Esophagus muscularis mucosa (tissue), 4 donors: ENCODE measurements at regions not wholly inside any gene's neighbourhood (a gene's known extent, or its start where the extent isn't known, plus 50 kb on each side); places are given as distances from the start of the nearest gene placed in this dataset.
A peak's percentile ranks its signal among the peaks of the same experiment; 100 is the strongest.

Source experiments
- DNase-seq: peaks from one replicate; pipeline ENCODE4 v3.0.0-alpha.2; 2017; ENCODE audit errors: extremely low spot score
- H3K27ac ChIP-seq, 4 donors: fragments of 200-600 bp; sonication (generic); replicated peaks in 1 of 4; 1 replicate in 3 of 4; 2 replicates in 1 of 4; pipeline ENCODE4 v1.5.1; 2016 to 2019; ENCODE audit warnings: mild to moderate bottlenecking in 1 of 4
- H3K27me3 ChIP-seq, 4 donors: fragments of 200-600 bp; sonication (generic); one replicate each; pipeline versions ENCODE4 v1.5.1 to v1.6.0; 2016 to 2019
- H3K36me3 ChIP-seq, 4 donors: fragments of 200-600 bp; sonication (generic); one replicate each; pipeline ENCODE4 v1.5.1; 2016 to 2019
- H3K4me1 ChIP-seq, 4 donors: fragments of 200-600 bp; sonication (generic); one replicate each; pipeline ENCODE4 v1.5.1; 2016 to 2019
- H3K4me3 ChIP-seq, 4 donors: fragments of 200-600 bp; sonication (generic); 1 replicate in 2 of 4; 2 replicates in 2 of 4; pipeline ENCODE4 v1.5.1; 2016 to 2019; ENCODE audit warnings: mild to moderate bottlenecking in 4 of 4, moderate library complexity in 1 of 4
- H3K9me3 ChIP-seq, 4 donors: fragments of 200-600 bp; sonication (generic); 1 replicate in 3 of 4; 2 replicates in 1 of 4; pipeline ENCODE4 v1.5.1; 2016 to 2019
- CTCF ChIP-seq, 3 experiments: fragments of 200-600 bp in 2 of 3; fragments of 450-650 bp in 1 of 3; sonication (generic) in 2 of 3; IDR thresholded peaks; one replicate each; pipeline ENCODE4 v1.5.1; 2017 to 2019; ENCODE audit warnings: antibody characterized with exemption in 3 of 3, mild to moderate bottlenecking in 2 of 3, moderate library complexity in 1 of 3
- EP300 ChIP-seq: sonication (generic); formaldehyde crosslinking; IDR thresholded peaks from one replicate; pipeline ENCODE4 v1.6.1; 2017; ENCODE audit warnings: antibody characterized with exemption
- POLR2A ChIP-seq: fragments of 450-650 bp; IDR thresholded peaks from one replicate; pipeline ENCODE4 v1.6.1; 2017; ENCODE audit warnings: antibody characterized with exemption, moderate library complexity, mild to moderate bottlenecking, low read depth
- POLR2AphosphoS5 ChIP-seq, 2 donors: sonication (generic); formaldehyde crosslinking; IDR thresholded peaks; one replicate each; pipeline ENCODE4 v1.6.1; 2017; ENCODE audit warnings: antibody characterized with exemption in 2 of 2
- WGBS: methylation state at CpG from one replicate; pipeline ENCODE4 v1.1.5; 2018; 5-methylcytosine and 5-hydroxymethylcytosine counted together
- intact Hi-C: fragments of 100-400 bp; cut with DNase I; formaldehyde crosslinking; loops from one replicate; pipeline ENCODE4 v1.15.1; 2023

GRCh38 chr22:22037740-22038139, 55.2 kb upstream of the TOP3B start:
- WGBS = 92% methylated on average over 1 of the region's 1 CpG
- Histone ChIP-seq H3K4me3 (no peak overlapping the region), H3K36me3 (no peaks in the 10 kb centered on the region), H3K9me3 (no peaks in the 10 kb centered on the region), H3K4me1 (no peaks in the 10 kb centered on the region), H3K27ac (no peak overlapping the region), H3K27me3 (no peaks in the 10 kb centered on the region)
- peak; percentile 68 for DNase-seq
- intact Hi-C loops = no loop called here
- TF ChIP-seq EP300 = no peak
- no peak for TF ChIP-seq CTCF (IDR thresholded peaks at IDR 0.05)
- no peak for TF ChIP-seq POLR2AphosphoS5 (IDR thresholded peaks at IDR 0.05)
- TF ChIP-seq POLR2A = no peak

GRCh38 chr22:22037229-22037628, 54.6 kb upstream of the TOP3B start:
- Histone ChIP-seq H3K36me3 (no peaks in the 10 kb centered on the region), H3K9me3 (no peaks in the 10 kb centered on the region), H3K4me3 (no peak overlapping the region), H3K27me3 (peaks cover 0 to 3% (median 0%) of the 10 kb centered on the region in 4 donors), H3K4me1 (no peaks in the 10 kb centered on the region), H3K27ac (no peak overlapping the region)
- no peak for DNase-seq
- TF ChIP-seq CTCF (IDR thresholded peaks at IDR 0.05) = no peak
- TF ChIP-seq POLR2AphosphoS5 (IDR thresholded peaks at IDR 0.05) = no peak
- TF ChIP-seq POLR2A = no peak
- no peak for TF ChIP-seq EP300
- intact Hi-C loops = no loop called here

GRCh38 chr22:22036588-22036987, 54.0 kb upstream of the TOP3B start:
- Histone ChIP-seq H3K9me3 (no peaks in the 10 kb centered on the region), H3K36me3 (no peaks in the 10 kb centered on the region), H3K4me1 (no peaks in the 10 kb centered on the region), H3K27me3 (peaks cover 0 to 8% (median 0%) of the 10 kb centered on the region in 4 donors), H3K4me3 (no peak overlapping the region), H3K27ac (no peak overlapping the region)
- WGBS = 100% methylated on average over 2 of the region's 3 CpGs
- TF ChIP-seq CTCF (IDR thresholded peaks at IDR 0.05) = no peak
- no peak for TF ChIP-seq EP300
- TF ChIP-seq POLR2A = no peak
- no peak for TF ChIP-seq POLR2AphosphoS5 (IDR thresholded peaks at IDR 0.05)
- intact Hi-C loops = no loop called here
- DNase-seq = no peak

- H3K4me1 ChIP-seq = peaks cover 0 to 6% (median 2%) of the 10 kb centered on the region in 4 donors
- intact Hi-C loops = no loop called here
- WGBS = 85% methylated on average over 4 of the region's 4 CpGs
Measured at GRCh38 chr22:22035771-22036314, 53.3 kb upstream of the TOP3B start.

More at GRCh38 chr22:22035771-22036314, 53.3 kb upstream of the TOP3B start:
- DNase-seq = peak; percentile 53
- Histone ChIP-seq H3K27ac (no peak overlapping the region), H3K4me3 (no peak overlapping the region), H3K9me3 (no peaks in the 10 kb centered on the region), H3K36me3 (no peaks in the 10 kb centered on the region), H3K27me3 (peaks cover 0 to 8% (median 0%) of the 10 kb centered on the region in 4 donors)
- TF ChIP-seq POLR2AphosphoS5 (IDR thresholded peaks at IDR 0.05) (no peak), EP300 (no peak), POLR2A (no peak), CTCF (IDR thresholded peaks at IDR 0.05) (no peak)
